ENCODE measurements at regions not wholly inside any gene's neighbourhood (a gene's known extent, or its start where the extent isn't known, plus 50 kb on each side); places are given as distances from the start of the nearest gene placed in this dataset.

- no peaks in the 10 kb centered on the region for H3K4me1 ChIP-seq (ENCODE audit: control insufficient read depth, insufficient read depth, low read length)
- no peak overlapping the region for H3K27ac ChIP-seq (ENCODE audit: low read depth, low read length)
- no peak overlapping the region for H3K4me3 ChIP-seq (ENCODE audit: low read depth, low read length)
- H3K36me3 ChIP-seq (ENCODE audit: control insufficient read depth, insufficient read depth, low read length) = no peaks in the 10 kb centered on the region
- H3K27me3 ChIP-seq (ENCODE audit: control insufficient read depth, insufficient read depth, low read length) = no peaks in the 10 kb centered on the region
- H3K9ac ChIP-seq (ENCODE audit: low read depth, low read length) = no peak overlapping the region
- peaks cover 23% of the 10 kb centered on the region for H3K9me3 ChIP-seq (ENCODE audit: control insufficient read depth, insufficient read depth, low read length)
Observed at GRCh38 chrX:57204306-57204705, 67.1 kb upstream of the SPIN2A start.

- H3K4me3 ChIP-seq (ENCODE audit: low read depth, low read length) = no peak overlapping the region
- no peak overlapping the region for H3K9ac ChIP-seq (ENCODE audit: low read depth, low read length)
- peaks cover 42% of the 10 kb centered on the region for H3K9me3 ChIP-seq (ENCODE audit: control insufficient read depth, insufficient read depth, low read length)
- no peaks in the 10 kb centered on the region for H3K4me1 ChIP-seq (ENCODE audit: control insufficient read depth, insufficient read depth, low read length)
- no peak overlapping the region for H3K27ac ChIP-seq (ENCODE audit: low read depth, low read length)
- H3K36me3 ChIP-seq (ENCODE audit: control insufficient read depth, insufficient read depth, low read length) = no peaks in the 10 kb centered on the region
- H3K27me3 ChIP-seq (ENCODE audit: control insufficient read depth, insufficient read depth, low read length) = no peaks in the 10 kb centered on the region
Observed at GRCh38 chrX:57211906-57212305, 74.6 kb upstream of the FAAH2 start.

- no peaks in the 10 kb centered on the region for H3K27me3 ChIP-seq (ENCODE audit: control insufficient read depth, insufficient read depth, low read length)
- H3K36me3 ChIP-seq (ENCODE audit: control insufficient read depth, insufficient read depth, low read length) = no peaks in the 10 kb centered on the region
- H3K4me1 ChIP-seq (ENCODE audit: control insufficient read depth, insufficient read depth, low read length) = peaks cover 13% of the 10 kb centered on the region; the same call in 1 of the 2 replicates
- peaks cover 56% of the 10 kb centered on the region for H3K9me3 ChIP-seq (ENCODE audit: control insufficient read depth, insufficient read depth, low read length)
- H3K4me3 ChIP-seq (ENCODE audit: low read depth, low read length) = peak overlapping the region; percentile 17; the same call in 1 of the 2 replicates
- H3K9ac ChIP-seq (ENCODE audit: low read depth, low read length) = no peak overlapping the region
- peak overlapping the region; percentile 75 for H3K27ac ChIP-seq (ENCODE audit: low read depth, low read length)
Observed at GRCh38 chrX:57227691-57228090, 58.8 kb upstream of the FAAH2 start.

- peaks cover 8% of the 10 kb centered on the region; the same call in 1 of the 2 replicates for H3K4me1 ChIP-seq (ENCODE audit: control insufficient read depth, insufficient read depth, low read length)
- no peaks in the 10 kb centered on the region for H3K36me3 ChIP-seq (ENCODE audit: control insufficient read depth, insufficient read depth, low read length)
- H3K9me3 ChIP-seq (ENCODE audit: control insufficient read depth, insufficient read depth, low read length) = peaks cover 56% of the 10 kb centered on the region
- H3K9ac ChIP-seq (ENCODE audit: low read depth, low read length) = no peak overlapping the region
- no peak overlapping the region for H3K4me3 ChIP-seq (ENCODE audit: low read depth, low read length)
- no peaks in the 10 kb centered on the region for H3K27me3 ChIP-seq (ENCODE audit: control insufficient read depth, insufficient read depth, low read length)
- no peak overlapping the region for H3K27ac ChIP-seq (ENCODE audit: low read depth, low read length)
Observed at GRCh38 chrX:57232658-57233360, 53.7 kb upstream of the FAAH2 start.

Measured in HUES48 (cell line).